ENCODE measurements at regions not wholly inside any gene's neighbourhood (a gene's known extent, or its start where the extent isn't known, plus 50 kb on each side); places are given as distances from the start of the nearest gene placed in this dataset.

GRCh38 chr7:79507131-79507530, 53.7 kb upstream of the MAGI2 start:
- Mint-ChIP-seq H3K4me3 (no peak overlapping the region), H3K9me3 (peaks cover 13% of the 10 kb centered on the region), H3K36me3 (no peaks in the 10 kb centered on the region), H3K4me1 (no peaks in the 10 kb centered on the region), H3K27ac (no peak overlapping the region)
- no peak for DNase-seq (ENCODE audit: low spot score in 2 of 2)
- ATAC-seq: no peak

- DNase-seq (ENCODE audit: low spot score in 2 of 2) (no peak), ATAC-seq (no peak)
- Mint-ChIP-seq H3K36me3 (no peaks in the 10 kb centered on the region), H3K27ac (no peak overlapping the region), H3K4me1 (no peaks in the 10 kb centered on the region), H3K9me3 (peaks cover 13% of the 10 kb centered on the region), H3K4me3 (no peak overlapping the region)
Measured at GRCh38 chr7:79506481-79506880, 53.0 kb upstream of the MAGI2 start.

- Mint-ChIP-seq H3K27ac (no peak overlapping the region), H3K36me3 (no peaks in the 10 kb centered on the region), H3K4me1 (no peaks in the 10 kb centered on the region), H3K4me3 (no peak overlapping the region), H3K9me3 (peaks cover 8% of the 10 kb centered on the region)
- no peak for DNase-seq (ENCODE audit: low spot score in 2 of 2)
- ATAC-seq: no peak
Measured at GRCh38 chr7:79504607-79505389, 51.3 kb upstream of the MAGI2 start.

All from stimulated activated effector memory CD8-positive, alpha-beta T cell treated with anti-CD3 and anti-CD28 coated beads, Interleukin-12 subunit alpha, Interleukin-12 subunit beta, amount 100 ng/mL, for 72 hours (primary cell).